ENCODE measurements at regions not wholly inside any gene's neighbourhood (a gene's known extent, or its start where the extent isn't known, plus 50 kb on each side); places are given as distances from the start of the nearest gene placed in this dataset.

- no peak for DNase-seq (ENCODE audit: low spot score)
Observed at GRCh38 chr7:121810831-121811672, 61.9 kb upstream of the PTPRZ1 start.

GRCh38 chr7:121807078-121807477, 65.9 kb upstream of the PTPRZ1 start:
- no peak for DNase-seq (ENCODE audit: low spot score)

- DNase-seq (ENCODE audit: low spot score): no peak
Observed at GRCh38 chr7:121803039-121803438, 69.9 kb upstream of the PTPRZ1 start.

- DNase-seq (ENCODE audit: low spot score): no peak
Observed at GRCh38 chr7:121800916-121801675, 71.9 kb upstream of the PTPRZ1 start.

- DNase-seq (ENCODE audit: low spot score): no peak
Observed at GRCh38 chr7:121798896-121799295, 74.1 kb upstream of the PTPRZ1 start.

- no peak for DNase-seq (ENCODE audit: low spot score)
Observed at GRCh38 chr7:121798453-121798840, 74.5 kb upstream of the PTPRZ1 start.

GRCh38 chr7:121797657-121798452, 75.1 kb upstream of the PTPRZ1 start:
- no peak for DNase-seq (ENCODE audit: low spot score)

- DNase-seq (ENCODE audit: low spot score): no peak
Observed at GRCh38 chr7:121796936-121797656, 75.9 kb upstream of the PTPRZ1 start.

- DNase-seq (ENCODE audit: low spot score): no peak
Observed at GRCh38 chr7:121796381-121796780, 76.6 kb upstream of the PTPRZ1 start.

GRCh38 chr7:121795736-121796135, 77.2 kb upstream of the PTPRZ1 start:
- no peak for DNase-seq (ENCODE audit: low spot score)

- DNase-seq (ENCODE audit: low spot score): no peak
Observed at GRCh38 chr7:121793716-121794115, 79.2 kb upstream of the PTPRZ1 start.

GRCh38 chr7:121777672-121778071, 95.3 kb upstream of the PTPRZ1 start:
- no peak for DNase-seq (ENCODE audit: low spot score)

GRCh38 chr7:121774563-121774962, 98.4 kb upstream of the PTPRZ1 start:
- no peak for DNase-seq (ENCODE audit: low spot score)

- DNase-seq (ENCODE audit: low spot score): no peak
Observed at GRCh38 chr7:121766676-121767075, 106.3 kb upstream of the PTPRZ1 start.

GRCh38 chr7:121761399-121761798, 111.6 kb upstream of the PTPRZ1 start:
- no peak for DNase-seq (ENCODE audit: low spot score)

GRCh38 chr7:121755818-121756552, 117.0 kb upstream of the PTPRZ1 start:
- no peak for DNase-seq (ENCODE audit: low spot score)

GRCh38 chr7:121755286-121755685, 117.7 kb upstream of the PTPRZ1 start:
- DNase-seq (ENCODE audit: low spot score): no peak

GRCh38 chr7:121753944-121754343, 119.0 kb upstream of the PTPRZ1 start:
- DNase-seq (ENCODE audit: low spot score): no peak

- DNase-seq (ENCODE audit: low spot score): no peak
Observed at GRCh38 chr7:121752706-121753105, 120.3 kb upstream of the PTPRZ1 start.

GRCh38 chr7:121748546-121748945, 124.4 kb upstream of the PTPRZ1 start:
- DNase-seq (ENCODE audit: low spot score): no peak

GRCh38 chr7:121745856-121746255, 127.1 kb upstream of the PTPRZ1 start:
- no peak for DNase-seq (ENCODE audit: low spot score)
